Endothelial cell of umbilical vein (primary cell): ENCODE measurements at regions not wholly inside any gene's neighbourhood (a gene's known extent, or its start where the extent isn't known, plus 50 kb on each side); places are given as distances from the start of the nearest gene placed in this dataset.

Source experiments
- BruUV-seq: library from RNA; stranded (reverse); fragments of 400-500 nt; replicated peaks from 2 replicates; lab custom pipeline; 2021; lab: Mats Ljungman, UMichigan
- CTCF ChIA-PET: fragments of 300-600, 350-600 bp; sonication (Branson Sonifier 250); formaldehyde crosslinking; loops from one replicate; lab custom pipeline; 2021; ENCODE audit warnings: antibody characterized with exemption, inconsistent platforms; lab: Charles Lee
- POLR2A ChIA-PET: fragments of 300-600, 350-600 bp; sonication (Branson Sonifier 250); formaldehyde crosslinking; loops from one replicate; lab custom pipeline; 2021; ENCODE audit warnings: antibody characterized with exemption, inconsistent platforms; lab: Charles Lee
- DNase-seq: peaks from one replicate; pipeline ENCODE4 v3.0.0-alpha.2; 2011; ENCODE audit warnings: low read depth, low spot score
- FAIRE-seq: peaks from 2 replicates; lab custom pipeline; 2011; peaks lifted over from hg19 to GRCh38; lab: Jason Lieb, UNC
- H2AFZ ChIP-seq: 2 replicates; pipeline ENCODE4 v1.6.0; 2012; ENCODE audit warnings: low read depth, low read length, control low read depth, inconsistent platforms
- H3K27ac ChIP-seq: 2 replicates; pipeline ENCODE4 v1.5.1; 2011; ENCODE audit warnings: low read depth, mild to moderate bottlenecking, control low read depth, low read length, moderate library complexity; ENCODE audit not compliant: insufficient read depth
- H3K27me3 ChIP-seq, 2 experiments: 2 replicates each; pipeline versions ENCODE4 v1.6.0 to v1.6.1; 2011; ENCODE audit warnings: low read length in 2 of 2, mixed read lengths in 1 of 2; ENCODE audit not compliant: control insufficient read depth in 2 of 2, insufficient read depth in 2 of 2
- H3K36me3 ChIP-seq, 2 experiments: 2 replicates in 1 of 2; 3 replicates in 1 of 2; pipeline ENCODE4 v1.5.1; 2011; ENCODE audit warnings: low read length in 2 of 2, mild to moderate bottlenecking in 1 of 2, moderate library complexity in 1 of 2; ENCODE audit not compliant: control insufficient read depth in 2 of 2, insufficient read depth in 2 of 2; ENCODE audit errors: extremely low read depth in 1 of 2
- H3K4me1 ChIP-seq: 3 replicates; pipeline ENCODE4 v1.5.1; 2011; ENCODE audit warnings: mild to moderate bottlenecking, low read length; ENCODE audit not compliant: control insufficient read depth, insufficient read depth; ENCODE audit errors: extremely low read depth
- H3K4me2 ChIP-seq: 2 replicates; pipeline ENCODE4 v1.6.1; 2011; ENCODE audit warnings: low read length, control low read depth, mixed read lengths; ENCODE audit not compliant: insufficient read depth
- H3K4me3 ChIP-seq, 3 experiments: fragments of 200-600 bp in 1 of 3; sonication (generic), shearing (Covaris generic) in 1 of 3; replicated peaks in 1 of 3; 2 replicates each; pipeline ENCODE4 v1.5.1; 2011 to 2016; ENCODE audit warnings: control low read depth in 3 of 3, low read length in 3 of 3, mild to moderate bottlenecking in 2 of 3, inconsistent platforms in 1 of 3, low read depth in 1 of 3, moderate library complexity in 1 of 3; ENCODE audit not compliant: insufficient read depth in 1 of 3
- H3K79me2 ChIP-seq: 2 replicates; pipeline ENCODE4 v1.6.0; 2012; ENCODE audit warnings: low read length, inconsistent platforms; ENCODE audit not compliant: control insufficient read depth, insufficient read depth
- H3K9ac ChIP-seq: replicated peaks from 2 replicates; pipeline ENCODE3; 2011; ENCODE audit warnings: low read length, control low read depth; ENCODE audit not compliant: insufficient read depth; ENCODE audit errors: extremely low read depth
- H3K9me1 ChIP-seq: replicated peaks from 3 replicates; pipeline ENCODE4 v1.6.0; 2011; ENCODE audit warnings: mild to moderate bottlenecking, low read length; ENCODE audit not compliant: control insufficient read depth, insufficient read depth; ENCODE audit errors: extremely low read depth
- H3K9me3 ChIP-seq: replicated peaks from 2 replicates; pipeline ENCODE4 v1.5.1; 2012; ENCODE audit warnings: low read length, inconsistent platforms; ENCODE audit not compliant: control insufficient read depth, insufficient read depth
- H4K20me1 ChIP-seq: replicated peaks from 2 replicates; pipeline ENCODE3; 2011; ENCODE audit warnings: mild to moderate bottlenecking, low read length; ENCODE audit not compliant: control insufficient read depth, insufficient read depth; ENCODE audit errors: extremely low read depth
- CTCF ChIP-seq, 2 donors: IDR thresholded peaks; 1 replicate in 1 of 2; 2 replicates in 1 of 2; pipeline ENCODE4 v1.5.1; 2011; ENCODE audit warnings: low read length in 2 of 2, mild to moderate bottlenecking in 2 of 2, moderate library complexity in 2 of 2, control low read depth in 1 of 2, inconsistent platforms in 1 of 2, low read depth in 1 of 2; ENCODE audit not compliant: insufficient read depth in 1 of 2; ENCODE audit errors: extremely low read depth in 1 of 2
- EZH2 ChIP-seq: IDR thresholded peaks from 2 replicates; pipeline ENCODE4 v1.6.1; 2012; ENCODE audit warnings: borderline replicate concordance, low read depth, mild to moderate bottlenecking, moderate library complexity, low read length, inconsistent platforms; ENCODE audit not compliant: severe bottlenecking
- GATA2 ChIP-seq: IDR thresholded peaks from 2 replicates; pipeline ENCODE4 v1.7.0; 2011; ENCODE audit warnings: low read depth, mild to moderate bottlenecking, moderate library complexity, mixed read lengths, low read length; ENCODE audit not compliant: insufficient read length, insufficient read depth
- JUN ChIP-seq: IDR thresholded peaks from 2 replicates; pipeline ENCODE4 v1.6.1; 2011; ENCODE audit warnings: borderline replicate concordance, low read depth; ENCODE audit not compliant: insufficient read length, insufficient read depth
- MAX ChIP-seq: IDR thresholded peaks from 2 replicates; pipeline ENCODE4 v1.6.1; 2011; ENCODE audit not compliant: insufficient read depth, insufficient read length
- MYC ChIP-seq: IDR thresholded peaks from one replicate; pipeline ENCODE4 v1.6.1; 2011; ENCODE audit warnings: mild to moderate bottlenecking, low read depth, low read length
- POLR2A ChIP-seq: IDR thresholded peaks from 2 replicates; pipeline ENCODE4 v1.6.1; 2012; ENCODE audit warnings: low read depth, mild to moderate bottlenecking, control low read depth, low read length
- POLR2AphosphoS5 ChIP-seq: IDR thresholded peaks from 2 replicates; pipeline ENCODE4 v1.6.1; 2012; ENCODE audit warnings: low read depth, mild to moderate bottlenecking, control low read depth, low read length, moderate library complexity; ENCODE audit not compliant: insufficient read depth
- dilution Hi-C: fragments of 300-500 bp; cut with MboI; formaldehyde crosslinking; loops from one replicate; pipeline ENCODE4 v1.15.0; 2019; ENCODE audit warnings: low sequenced_read_pairs; ENCODE audit not compliant: extremely low pct_ligation_motif_present
- intact Hi-C: fragments of 100-400 bp; cut with micrococcal nuclease; formaldehyde crosslinking; loops from one replicate; pipeline ENCODE4 v1.10.0; 2022

- Histone ChIP-seq H3K27me3 (no peaks in the 10 kb centered on the region), H4K20me1 (no peaks in the 10 kb centered on the region), H3K9ac (no peak overlapping the region), H3K27ac (no peak overlapping the region), H3K9me3 (no peaks in the 10 kb centered on the region), H3K9me1 (no peaks in the 10 kb centered on the region), H3K79me2 (no peaks in the 10 kb centered on the region), H2AFZ (no peak overlapping the region), H3K4me1 (no peaks in the 10 kb centered on the region), H3K36me3 (no peaks in the 10 kb centered on the region), H3K4me3 (no peak overlapping the region), H3K4me2 (no peak overlapping the region)
- dilution Hi-C loops: no loop called here
- CTCF ChIA-PET: no interaction called here
- DNase-seq: no peak
- TF ChIP-seq EZH2: no peak
- no peak for TF ChIP-seq GATA2
- TF ChIP-seq MYC: no peak
- TF ChIP-seq MAX: no peak
- no peak for TF ChIP-seq JUN
- TF ChIP-seq POLR2AphosphoS5: no peak
- FAIRE-seq: no peak
- POLR2A ChIA-PET: no interaction called here
- no TSS peak for BruUV-seq
- intact Hi-C loops: no loop called here
Measured at GRCh38 chr6:11335826-11336225, 103.4 kb upstream of the NEDD9 start.

GRCh38 chr6:11333132-11333849 lies 100.8 kb upstream of the NEDD9 start:
- CTCF ChIA-PET: interaction anchor here (1.0 kb wide), 1 partner anchor 21 kb away, joined by 3 read pairs; no protein-coding TSS in a partner anchor
- intact Hi-C loops: no loop called here
- no TSS peak for BruUV-seq

More at GRCh38 chr6:11333132-11333849, 100.8 kb upstream of the NEDD9 start:
- H3K4me3 ChIP-seq: no peak overlapping the region
- no peaks in the 10 kb centered on the region for H3K36me3 ChIP-seq
- FAIRE-seq (no peak), DNase-seq (no peak)
- no peaks in the 10 kb centered on the region for H3K9me1 ChIP-seq
- H2AFZ ChIP-seq: no peak overlapping the region
- no peak overlapping the region for H3K9ac ChIP-seq
- H3K79me2 ChIP-seq: no peaks in the 10 kb centered on the region
- no peaks in the 10 kb centered on the region for H3K27me3 ChIP-seq
- no peaks in the 10 kb centered on the region for H4K20me1 ChIP-seq
- TF ChIP-seq POLR2A (no peak), GATA2 (no peak), MAX (no peak), CTCF (IDR thresholded peaks at IDR 0.05; ENCODE audit: extremely low read depth in 1 of 2, insufficient read depth in 1 of 2, low read depth in 1 of 2, low read length in 2 of 2) (no peak)
- H3K4me2 ChIP-seq: no peak overlapping the region
- no peak overlapping the region for H3K27ac ChIP-seq
- dilution Hi-C loops: no loop called here
- peaks cover 3% of the 10 kb centered on the region for H3K4me1 ChIP-seq
- H3K9me3 ChIP-seq: no peaks in the 10 kb centered on the region
- POLR2A ChIA-PET: interaction anchor here (0.6 kb wide), 1 partner anchor 15 kb away, joined by 3 read pairs; no protein-coding TSS in a partner anchor
